ENCODE measurements at regions not wholly inside any gene's neighbourhood (a gene's known extent, or its start where the extent isn't known, plus 50 kb on each side); places are given as distances from the start of the nearest gene placed in this dataset.

DNA sequence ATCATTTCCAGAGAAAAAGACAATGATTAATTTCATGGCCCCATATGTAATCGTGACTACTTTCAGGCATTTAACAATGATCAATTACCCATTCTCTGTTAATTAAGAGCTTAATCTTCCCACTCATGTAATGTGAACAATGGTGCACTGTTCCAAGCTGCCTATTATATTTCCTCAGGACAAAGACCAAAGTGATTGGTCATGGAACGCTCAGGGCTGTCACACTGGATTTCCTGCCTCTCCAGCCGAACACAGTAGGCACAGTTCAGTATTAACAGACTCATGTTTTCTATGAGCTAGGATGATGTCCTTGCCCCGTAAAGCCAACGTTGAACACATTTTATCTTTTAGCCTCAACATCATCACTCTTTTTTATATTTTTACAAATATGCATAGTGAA, 142.7 kb upstream of the FZD8 start:
- WGBS (ENCODE audit: insufficient coverage), result 86% methylated on average over 3 of the region's 5 CpGs
- H3K9me3 Mint-ChIP-seq, result peaks cover 3 to 13% (median 8%) of the 10 kb centered on the region in 7 donors
- Histone ChIP-seq H3K4me1 (ENCODE audit: control insufficient read depth in 1 of 2, insufficient read depth in 2 of 2, low read length in 2 of 2) (no peaks in the 10 kb centered on the region), H3K36me3 (replicated peaks in 1 of 2; ENCODE audit: control insufficient read depth in 1 of 2, insufficient read depth in 2 of 2, low read length in 2 of 2) (no peaks in the 10 kb centered on the region), H3K9me3 (replicated peaks in 1 of 2; ENCODE audit: control insufficient read depth in 1 of 2, insufficient read depth in 1 of 2, low read length in 2 of 2) (peaks cover 0 to 8% of the 10 kb centered on the region in 2 donors), H3K4me3 (replicated peaks in 1 of 3; ENCODE audit: low read depth in 2 of 3, low read length in 3 of 3) (no peak overlapping the region), H2AFZ (ENCODE audit: insufficient read depth, low read depth, low read length, poor library complexity, severe bottlenecking) (no peak overlapping the region), H3K27me3 (ENCODE audit: control insufficient read depth in 2 of 2, insufficient read depth in 2 of 2, low read length in 2 of 2) (no peaks in the 10 kb centered on the region), H3K4me2 (replicated peaks; ENCODE audit: extremely low read depth, low read length, poor library complexity, severe bottlenecking) (no peak overlapping the region), H3K9ac (ENCODE audit: insufficient read depth, low read length, poor library complexity, severe bottlenecking) (no peak overlapping the region), H3K79me2 (ENCODE audit: insufficient read depth, low read length) (no peaks in the 10 kb centered on the region), H4K20me1 (ENCODE audit: insufficient read depth, low read length) (no peaks in the 10 kb centered on the region), H3K27ac (ENCODE audit: low read depth in 1 of 2, low read length in 2 of 2) (no peak overlapping the region)
- no peaks in the 10 kb centered on the region for H3K36me3 Mint-ChIP-seq
- no peak for TF ChIP-seq CTCF (IDR thresholded peaks at IDR 0.05)
- no peaks in the 10 kb centered on the region for H3K4me1 Mint-ChIP-seq
- no peak overlapping the region for H3K4me3 Mint-ChIP-seq
- DNase-seq, result no peak
- intact Hi-C loops (cut with micrococcal nuclease), result no loop called here
- no peak overlapping the region for H3K27ac Mint-ChIP-seq
- H3K27me3 Mint-ChIP-seq (ENCODE audit: low read depth in 3 of 3), result peaks cover 0 to 2% (median 1%) of the 10 kb centered on the region in 3 donors

GRCh38 chr10:35783305-35783838, 141.3 kb upstream of the FZD8 start:
- H3K79me2 ChIP-seq (ENCODE audit: insufficient read depth, low read length), result no peaks in the 10 kb centered on the region
- no peak overlapping the region for H3K27ac Mint-ChIP-seq
- no peak overlapping the region for H3K4me2 ChIP-seq (replicated peaks; ENCODE audit: extremely low read depth, low read length, poor library complexity, severe bottlenecking)
- no peak overlapping the region for H3K4me3 ChIP-seq (replicated peaks in 1 of 3; ENCODE audit: low read depth in 2 of 3, low read length in 3 of 3)
- no peaks in the 10 kb centered on the region for H4K20me1 ChIP-seq (ENCODE audit: insufficient read depth, low read length)
- H3K27me3 ChIP-seq (ENCODE audit: control insufficient read depth in 2 of 2, insufficient read depth in 2 of 2, low read length in 2 of 2), result no peaks in the 10 kb centered on the region
- H3K9me3 ChIP-seq (replicated peaks in 1 of 2; ENCODE audit: control insufficient read depth in 1 of 2, insufficient read depth in 1 of 2, low read length in 2 of 2), result peaks cover 0 to 8% of the 10 kb centered on the region in 2 donors
- peaks cover 3% of the 10 kb centered on the region for H3K4me1 Mint-ChIP-seq
- peaks cover 0 to 1% (median under 1%) of the 10 kb centered on the region in 3 donors for H3K27me3 Mint-ChIP-seq (ENCODE audit: low read depth in 3 of 3)
- no peak overlapping the region for H3K27ac ChIP-seq (ENCODE audit: low read depth in 1 of 2, low read length in 2 of 2)
- H3K9ac ChIP-seq (ENCODE audit: insufficient read depth, low read length, poor library complexity, severe bottlenecking), result no peak overlapping the region
- H3K4me3 Mint-ChIP-seq, result no peak overlapping the region
- TF ChIP-seq CTCF (IDR thresholded peaks at IDR 0.05), result no peak
- peaks cover 3 to 10% (median 5%) of the 10 kb centered on the region in 7 donors for H3K9me3 Mint-ChIP-seq
- H3K36me3 ChIP-seq (replicated peaks in 1 of 2; ENCODE audit: control insufficient read depth in 1 of 2, insufficient read depth in 2 of 2, low read length in 2 of 2), result no peaks in the 10 kb centered on the region
- no peaks in the 10 kb centered on the region for H3K4me1 ChIP-seq (ENCODE audit: control insufficient read depth in 1 of 2, insufficient read depth in 2 of 2, low read length in 2 of 2)
- DNase-seq, result no peak
- 82% methylated on average over 4 of the region's 7 CpGs for WGBS (ENCODE audit: insufficient coverage)
- intact Hi-C loops (cut with micrococcal nuclease), result no loop called here
- H3K36me3 Mint-ChIP-seq, result no peaks in the 10 kb centered on the region
- H2AFZ ChIP-seq (ENCODE audit: insufficient read depth, low read depth, low read length, poor library complexity, severe bottlenecking), result no peak overlapping the region
